Endothelial cell of umbilical vein (primary cell): ENCODE measurements at regions not wholly inside any gene's neighbourhood (a gene's known extent, or its start where the extent isn't known, plus 50 kb on each side); places are given as distances from the start of the nearest gene placed in this dataset.

Experiments
- BruUV-seq: library from RNA; stranded (reverse); fragments of 400-500 nt; replicated peaks from 2 replicates; lab custom pipeline; 2021; lab: Mats Ljungman, UMichigan
- CTCF ChIA-PET: fragments of 300-600, 350-600 bp; sonication (Branson Sonifier 250); formaldehyde crosslinking; loops from one replicate; lab custom pipeline; 2021; ENCODE audit warnings: antibody characterized with exemption, inconsistent platforms; lab: Charles Lee
- POLR2A ChIA-PET: fragments of 300-600, 350-600 bp; sonication (Branson Sonifier 250); formaldehyde crosslinking; loops from one replicate; lab custom pipeline; 2021; ENCODE audit warnings: antibody characterized with exemption, inconsistent platforms; lab: Charles Lee
- DNase-seq: peaks from one replicate; pipeline ENCODE4 v3.0.0-alpha.2; 2011; ENCODE audit warnings: low read depth, low spot score
- FAIRE-seq: peaks from 2 replicates; lab custom pipeline; 2011; peaks lifted over from hg19 to GRCh38; lab: Jason Lieb, UNC
- H2AFZ ChIP-seq: 2 replicates; pipeline ENCODE4 v1.6.0; 2012; ENCODE audit warnings: low read depth, low read length, control low read depth, inconsistent platforms
- H3K27ac ChIP-seq: 2 replicates; pipeline ENCODE4 v1.5.1; 2011; ENCODE audit warnings: low read depth, mild to moderate bottlenecking, control low read depth, low read length, moderate library complexity; ENCODE audit not compliant: insufficient read depth
- H3K27me3 ChIP-seq, 2 experiments: 2 replicates each; pipeline versions ENCODE4 v1.6.0 to v1.6.1; 2011; ENCODE audit warnings: low read length in 2 of 2, mixed read lengths in 1 of 2; ENCODE audit not compliant: control insufficient read depth in 2 of 2, insufficient read depth in 2 of 2
- H3K36me3 ChIP-seq, 2 experiments: 2 replicates in 1 of 2; 3 replicates in 1 of 2; pipeline ENCODE4 v1.5.1; 2011; ENCODE audit warnings: low read length in 2 of 2, mild to moderate bottlenecking in 1 of 2, moderate library complexity in 1 of 2; ENCODE audit not compliant: control insufficient read depth in 2 of 2, insufficient read depth in 2 of 2; ENCODE audit errors: extremely low read depth in 1 of 2
- H3K4me1 ChIP-seq: 3 replicates; pipeline ENCODE4 v1.5.1; 2011; ENCODE audit warnings: mild to moderate bottlenecking, low read length; ENCODE audit not compliant: control insufficient read depth, insufficient read depth; ENCODE audit errors: extremely low read depth
- H3K4me2 ChIP-seq: 2 replicates; pipeline ENCODE4 v1.6.1; 2011; ENCODE audit warnings: low read length, control low read depth, mixed read lengths; ENCODE audit not compliant: insufficient read depth
- H3K4me3 ChIP-seq, 3 experiments: fragments of 200-600 bp in 1 of 3; sonication (generic), shearing (Covaris generic) in 1 of 3; replicated peaks in 1 of 3; 2 replicates each; pipeline ENCODE4 v1.5.1; 2011 to 2016; ENCODE audit warnings: control low read depth in 3 of 3, low read length in 3 of 3, mild to moderate bottlenecking in 2 of 3, inconsistent platforms in 1 of 3, low read depth in 1 of 3, moderate library complexity in 1 of 3; ENCODE audit not compliant: insufficient read depth in 1 of 3
- H3K79me2 ChIP-seq: 2 replicates; pipeline ENCODE4 v1.6.0; 2012; ENCODE audit warnings: low read length, inconsistent platforms; ENCODE audit not compliant: control insufficient read depth, insufficient read depth
- H3K9ac ChIP-seq: replicated peaks from 2 replicates; pipeline ENCODE3; 2011; ENCODE audit warnings: low read length, control low read depth; ENCODE audit not compliant: insufficient read depth; ENCODE audit errors: extremely low read depth
- H3K9me1 ChIP-seq: replicated peaks from 3 replicates; pipeline ENCODE4 v1.6.0; 2011; ENCODE audit warnings: mild to moderate bottlenecking, low read length; ENCODE audit not compliant: control insufficient read depth, insufficient read depth; ENCODE audit errors: extremely low read depth
- H3K9me3 ChIP-seq: replicated peaks from 2 replicates; pipeline ENCODE4 v1.5.1; 2012; ENCODE audit warnings: low read length, inconsistent platforms; ENCODE audit not compliant: control insufficient read depth, insufficient read depth
- H4K20me1 ChIP-seq: replicated peaks from 2 replicates; pipeline ENCODE3; 2011; ENCODE audit warnings: mild to moderate bottlenecking, low read length; ENCODE audit not compliant: control insufficient read depth, insufficient read depth; ENCODE audit errors: extremely low read depth
- EZH2 ChIP-seq: IDR thresholded peaks from 2 replicates; pipeline ENCODE4 v1.6.1; 2012; ENCODE audit warnings: borderline replicate concordance, low read depth, mild to moderate bottlenecking, moderate library complexity, low read length, inconsistent platforms; ENCODE audit not compliant: severe bottlenecking
- FOS ChIP-seq: IDR thresholded peaks from 2 replicates; pipeline ENCODE4 v1.6.1; 2011; ENCODE audit warnings: mild to moderate bottlenecking, low read length, moderate library complexity, borderline replicate concordance; ENCODE audit not compliant: insufficient read depth
- GATA2 ChIP-seq: IDR thresholded peaks from 2 replicates; pipeline ENCODE4 v1.7.0; 2011; ENCODE audit warnings: low read depth, mild to moderate bottlenecking, moderate library complexity, mixed read lengths, low read length; ENCODE audit not compliant: insufficient read length, insufficient read depth
- MYC ChIP-seq: IDR thresholded peaks from one replicate; pipeline ENCODE4 v1.6.1; 2011; ENCODE audit warnings: mild to moderate bottlenecking, low read depth, low read length
- dilution Hi-C: fragments of 300-500 bp; cut with MboI; formaldehyde crosslinking; loops from one replicate; pipeline ENCODE4 v1.15.0; 2019; ENCODE audit warnings: low sequenced_read_pairs; ENCODE audit not compliant: extremely low pct_ligation_motif_present
- intact Hi-C: fragments of 100-400 bp; cut with micrococcal nuclease; formaldehyde crosslinking; loops from one replicate; pipeline ENCODE4 v1.10.0; 2022
- TF ChIP-seq, protein P1 (sequence below): IDR thresholded peaks from 2 replicates; pipeline ENCODE4 v1.6.1; 2011; ENCODE audit not compliant: insufficient read depth, insufficient read length

DNA sequence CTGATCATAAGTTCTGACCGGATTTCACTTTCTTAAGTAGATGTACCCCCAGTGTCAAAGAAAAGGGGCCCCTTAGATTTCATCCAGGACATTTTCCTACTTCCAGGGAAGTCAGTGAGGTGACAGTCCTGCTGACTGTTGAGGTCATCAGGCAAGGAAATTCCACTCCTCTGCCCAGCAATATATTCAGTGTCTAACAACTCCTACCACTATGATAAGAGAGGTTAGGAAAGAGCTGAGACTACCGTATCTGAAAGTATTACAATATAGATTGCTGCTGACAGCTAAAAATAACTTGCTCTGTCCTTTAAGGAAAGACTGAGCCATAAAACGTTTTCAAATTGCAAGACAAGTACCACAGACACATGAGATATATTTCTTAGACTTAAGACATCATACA, 325.1 kb downstream of the EFNB2 start:
- no peaks in the 10 kb centered on the region for H4K20me1 ChIP-seq
- BruUV-seq = no TSS peak
- CTCF ChIA-PET = no interaction called here

DNA sequence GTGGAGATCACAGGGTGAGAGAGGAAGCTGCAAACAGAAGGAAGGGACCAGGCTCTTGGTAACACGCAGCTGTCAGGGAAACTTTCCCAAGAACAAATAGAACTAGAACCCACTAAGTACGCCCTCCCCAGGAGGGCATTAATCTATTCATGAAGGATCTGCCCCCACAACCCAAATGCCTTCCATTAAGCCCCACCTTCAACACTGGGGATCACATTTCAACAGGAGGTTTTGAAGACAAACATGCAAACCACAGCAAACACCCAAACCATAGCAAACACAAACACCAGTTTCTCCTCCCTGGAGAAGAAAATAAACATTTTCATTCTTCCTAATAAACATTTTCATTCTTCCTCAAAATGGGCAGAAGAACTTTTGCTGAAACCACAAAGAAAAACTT, 329.6 kb downstream of the EFNB2 start:
- dilution Hi-C loops = no loop called here
- H3K4me1 ChIP-seq = no peaks in the 10 kb centered on the region
- H3K27ac ChIP-seq = no peak overlapping the region
- DNase-seq (no peak), FAIRE-seq (no peak)
- no peaks in the 10 kb centered on the region for H4K20me1 ChIP-seq
- no peak overlapping the region for H3K4me2 ChIP-seq
- ChIA-PET POLR2A (no interaction called here), CTCF (no interaction called here)
- intact Hi-C loops = no loop called here
- H3K9ac ChIP-seq = no peak overlapping the region
- H2AFZ ChIP-seq = no peak overlapping the region
- no peaks in the 10 kb centered on the region for H3K9me3 ChIP-seq
- TF ChIP-seq GATA2 (no peak), MYC (no peak), EZH2 (no peak), FOS (no peak)
- TF ChIP-seq, protein P1, sequence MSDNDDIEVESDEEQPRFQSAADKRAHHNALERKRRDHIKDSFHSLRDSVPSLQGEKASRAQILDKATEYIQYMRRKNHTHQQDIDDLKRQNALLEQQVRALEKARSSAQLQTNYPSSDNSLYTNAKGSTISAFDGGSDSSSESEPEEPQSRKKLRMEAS = no peak
- BruUV-seq = no TSS peak
- H3K9me1 ChIP-seq = no peaks in the 10 kb centered on the region
- H3K79me2 ChIP-seq = no peaks in the 10 kb centered on the region
- no peak overlapping the region for H3K4me3 ChIP-seq
- H3K36me3 ChIP-seq = no peaks in the 10 kb centered on the region
- H3K27me3 ChIP-seq = no peaks in the 10 kb centered on the region

More for the DNA sequence above, 325.1 kb downstream of the EFNB2 start:
- intact Hi-C loops = no loop called here
- TF ChIP-seq GATA2 = no peak
- no peaks in the 10 kb centered on the region for H3K79me2 ChIP-seq
- FAIRE-seq = no peak
- H3K9me1 ChIP-seq = no peaks in the 10 kb centered on the region
- H3K36me3 ChIP-seq = no peaks in the 10 kb centered on the region
- dilution Hi-C loops = no loop called here
- no peaks in the 10 kb centered on the region for H3K4me1 ChIP-seq
- no peaks in the 10 kb centered on the region for H3K9me3 ChIP-seq
- no peak overlapping the region for H2AFZ ChIP-seq
- H3K27ac ChIP-seq = no peak overlapping the region
- H3K4me2 ChIP-seq = no peak overlapping the region
- POLR2A ChIA-PET = no interaction called here
- no peaks in the 10 kb centered on the region for H3K27me3 ChIP-seq
- no peak for DNase-seq
- H3K9ac ChIP-seq = no peak overlapping the region
- H3K4me3 ChIP-seq = no peak overlapping the region
